H1 (cell line): ENCODE measurements at regions not wholly inside any gene's neighbourhood (a gene's known extent, or its start where the extent isn't known, plus 50 kb on each side); places are given as distances from the start of the nearest gene placed in this dataset.

Source experiments
- CTCF ChIA-PET: fragments of 300-600 bp; sonication (Branson Sonifier 250); formaldehyde crosslinking; loops from one replicate; lab custom pipeline; 2021; ENCODE audit not compliant: partially characterized antibody; lab: Charles Lee
- POLR2A ChIA-PET: fragments of 300-600 bp; sonication (Branson Sonifier 250); formaldehyde crosslinking; loops from one replicate; lab custom pipeline; 2021; ENCODE audit warnings: inconsistent platforms; ENCODE audit not compliant: partially characterized antibody; lab: Charles Lee
- DNase-seq, 2 experiments: peaks; one replicate each; pipeline versions ENCODE4 v3.0.0 to v3.0.0-alpha.2; 2010 to 2022; ENCODE audit warnings: low spot score in 2 of 2, low read depth in 1 of 2, mixed read lengths in 1 of 2
- FAIRE-seq: peaks from 2 replicates; lab custom pipeline; 2011; peaks lifted over from hg19 to GRCh38; lab: Jason Lieb, UNC
- H2AFZ ChIP-seq: 2 replicates; pipeline ENCODE4 v1.8.1; 2012; ENCODE audit warnings: low read length, inconsistent platforms
- H2AK5ac ChIP-seq: 2 replicates; pipeline ENCODE4 v1.6.1; 2013; ENCODE audit warnings: low read depth, low read length
- H2BK120ac ChIP-seq: replicated peaks from 2 replicates; pipeline ENCODE3; 2013; ENCODE audit warnings: low read depth, low read length, inconsistent platforms
- H2BK12ac ChIP-seq: 2 replicates; pipeline ENCODE4 v1.6.1; 2013; ENCODE audit warnings: low read depth, low read length
- H2BK15ac ChIP-seq: 2 replicates; pipeline ENCODE4 v1.6.1; 2013; ENCODE audit warnings: low read length
- H2BK20ac ChIP-seq: 2 replicates; pipeline ENCODE4 v1.6.1; 2013; ENCODE audit warnings: low read length
- H2BK5ac ChIP-seq: 2 replicates; pipeline ENCODE4 v1.6.1; 2013; ENCODE audit warnings: low read depth, low read length
- H3K14ac ChIP-seq: 2 replicates; pipeline ENCODE4 v1.6.1; 2013; ENCODE audit warnings: inconsistent platforms; ENCODE audit not compliant: insufficient read length
- H3K18ac ChIP-seq: 2 replicates; pipeline ENCODE4 v1.6.1; 2013; ENCODE audit warnings: low read length; ENCODE audit errors: extremely low read depth
- H3K23ac ChIP-seq: 2 replicates; pipeline ENCODE4 v1.6.1; 2013; ENCODE audit warnings: inconsistent platforms; ENCODE audit not compliant: insufficient read length
- H3K23me2 ChIP-seq: 2 replicates; pipeline ENCODE4 v1.6.1; 2013; ENCODE audit warnings: low read depth, low read length
- H3K27ac ChIP-seq: 2 replicates; pipeline ENCODE4 v1.6.1; 2011; ENCODE audit warnings: low read depth, low read length, inconsistent platforms
- H3K27me3 ChIP-seq, 4 experiments: replicated peaks in 1 of 4; 1 replicate in 1 of 4; 2 replicates in 3 of 4; pipeline versions ENCODE4 v1.6.1 to v1.8.1; 2011 to 2013; ENCODE audit warnings: low read length in 3 of 4, mild to moderate bottlenecking in 3 of 4, inconsistent platforms in 2 of 4, mixed read lengths in 2 of 4, moderate library complexity in 1 of 4; ENCODE audit not compliant: control insufficient read depth in 3 of 4, insufficient read depth in 3 of 4; ENCODE audit errors: extremely low read depth in 1 of 4
- H3K36me3 ChIP-seq, 4 experiments: 2 replicates each; pipeline versions ENCODE4 v1.6.1 to v1.8.1; 2011 to 2013; ENCODE audit warnings: mild to moderate bottlenecking in 4 of 4, low read length in 3 of 4, moderate library complexity in 2 of 4, control low read depth in 1 of 4, inconsistent platforms in 1 of 4; ENCODE audit not compliant: insufficient read depth in 4 of 4, control insufficient read depth in 2 of 4
- H3K4ac ChIP-seq: replicated peaks from 2 replicates; pipeline ENCODE3; 2013; ENCODE audit warnings: low read length, low read depth, mixed read lengths, inconsistent platforms; ENCODE audit not compliant: insufficient read length
- H3K4me1 ChIP-seq, 4 experiments: replicated peaks in 1 of 4; 1 replicate in 1 of 4; 2 replicates in 3 of 4; pipeline versions ENCODE4 v1.6.1 to v1.8.1; 2011 to 2013; ENCODE audit warnings: low read length in 3 of 4, inconsistent platforms in 2 of 4, mixed read lengths in 1 of 4; ENCODE audit not compliant: insufficient read depth in 4 of 4, control insufficient read depth in 3 of 4
- H3K4me2 ChIP-seq, 2 experiments: 2 replicates each; pipeline versions ENCODE4 v1.6.1 to v1.8.1; 2011 to 2013; ENCODE audit warnings: low read depth in 2 of 2, low read length in 2 of 2, control low read depth in 1 of 2, inconsistent platforms in 1 of 2, mild to moderate bottlenecking in 1 of 2; ENCODE audit not compliant: insufficient read depth in 1 of 2
- H3K4me3 ChIP-seq, 4 experiments: fragments of 200-600, 300-600 bp in 1 of 4; sonication (generic), shearing (Covaris generic), sonication (Bioruptor Twin) in 1 of 4; 2 replicates each; pipeline versions ENCODE4 v1.5.1 to v1.8.1; 2011 to 2016; ENCODE audit warnings: low read length in 4 of 4, low read depth in 3 of 4, control low read depth in 2 of 4, inconsistent platforms in 2 of 4, mild to moderate bottlenecking in 2 of 4, mixed read lengths in 1 of 4, moderate library complexity in 1 of 4; ENCODE audit not compliant: insufficient read depth in 2 of 4; ENCODE audit errors: extremely low read depth in 1 of 4
- H3K56ac ChIP-seq: replicated peaks from 2 replicates; pipeline ENCODE3; 2013; ENCODE audit warnings: low read depth, mild to moderate bottlenecking, mixed read lengths, low read length, inconsistent platforms; ENCODE audit not compliant: insufficient read length
- H3K79me1 ChIP-seq: 2 replicates; pipeline ENCODE4 v1.6.1; 2013; ENCODE audit warnings: low read depth, low read length, control low read depth
- H3K79me2 ChIP-seq, 2 experiments: 2 replicates each; pipeline versions ENCODE4 v1.6.1 to v1.8.1; 2012 to 2013; ENCODE audit warnings: low read length in 2 of 2, mild to moderate bottlenecking in 2 of 2, inconsistent platforms in 1 of 2; ENCODE audit not compliant: insufficient read depth in 2 of 2, control insufficient read depth in 1 of 2
- H3K9ac ChIP-seq, 4 experiments: replicated peaks in 1 of 4; 1 replicate in 1 of 4; 2 replicates in 3 of 4; pipeline versions ENCODE4 v1.6.1 to v1.8.1; 2011 to 2013; ENCODE audit warnings: low read depth in 3 of 4, low read length in 3 of 4, control low read depth in 2 of 4, mild to moderate bottlenecking in 2 of 4, moderate library complexity in 2 of 4, inconsistent platforms in 1 of 4; ENCODE audit errors: extremely low read depth in 1 of 4
- H3K9me3 ChIP-seq, 2 experiments: 2 replicates each; pipeline versions ENCODE4 v1.6.1 to v1.8.1; 2012 to 2013; ENCODE audit warnings: mild to moderate bottlenecking in 2 of 2, moderate library complexity in 2 of 2, control low read depth in 1 of 2, inconsistent platforms in 1 of 2, low read depth in 1 of 2, low read length in 1 of 2, mixed read lengths in 1 of 2; ENCODE audit not compliant: insufficient read depth in 2 of 2
- H4K20me1 ChIP-seq, 2 experiments: replicated peaks in 1 of 2; 2 replicates each; pipeline versions ENCODE3 to v1.8.1; 2011 to 2013; ENCODE audit warnings: inconsistent platforms in 2 of 2, low read length in 2 of 2, mild to moderate bottlenecking in 1 of 2; ENCODE audit not compliant: insufficient read depth in 2 of 2, control insufficient read depth in 1 of 2
- H4K5ac ChIP-seq: 2 replicates; pipeline ENCODE4 v1.6.1; 2013; ENCODE audit warnings: low read length, low read depth, mixed read lengths, inconsistent platforms; ENCODE audit not compliant: insufficient read length
- H4K8ac ChIP-seq: 2 replicates; pipeline ENCODE4 v1.8.0; 2013; ENCODE audit warnings: mild to moderate bottlenecking, moderate library complexity, low read length, inconsistent platforms; ENCODE audit not compliant: insufficient read depth; ENCODE audit errors: extremely low read depth
- H4K91ac ChIP-seq: replicated peaks from 2 replicates; pipeline ENCODE3; 2013; ENCODE audit warnings: low read length, mixed read lengths, inconsistent platforms; ENCODE audit not compliant: insufficient read length
- CBX5 ChIP-seq: fragments of 300-800, 300-1000 bp; sonication (generic); IDR thresholded peaks from 2 replicates; pipeline ENCODE4 v1.7.1; 2016; ENCODE audit warnings: antibody characterized with exemption, low read length, low read depth
- CREB1 ChIP-seq: IDR thresholded peaks from 2 replicates; pipeline ENCODE4 v1.6.1; 2012; ENCODE audit warnings: inconsistent platforms
- CTBP2 ChIP-seq: IDR thresholded peaks from 2 replicates; pipeline ENCODE4 v1.7.0; 2011; ENCODE audit warnings: borderline replicate concordance, mild to moderate bottlenecking, moderate library complexity, mixed read lengths, low read length; ENCODE audit not compliant: insufficient read depth, insufficient read length
- EZH2 ChIP-seq: fragments of 200-600 bp; sonication (generic); IDR thresholded peaks from 2 replicates; pipeline ENCODE4 v1.7.1; 2012; ENCODE audit warnings: low read depth, mild to moderate bottlenecking, moderate library complexity, low read length, inconsistent platforms; ENCODE audit not compliant: severe bottlenecking
- GTF2F1 ChIP-seq: IDR thresholded peaks from 2 replicates; pipeline ENCODE4 v1.6.1; 2012; ENCODE audit warnings: low read depth, low read length, improper control_type of control experiment, borderline replicate concordance
- RFX5 ChIP-seq: IDR thresholded peaks from 2 replicates; pipeline ENCODE4 v1.6.1; 2011; ENCODE audit warnings: low read depth, low read length, improper control_type of control experiment, borderline replicate concordance
- RNF2 ChIP-seq: fragments of 200-900, 300-1000 bp; sonication (generic); IDR thresholded peaks from 2 replicates; pipeline ENCODE4 v1.7.1; 2016; ENCODE audit warnings: borderline replicate concordance, low read depth, mild to moderate bottlenecking, antibody characterized with exemption, low read length; ENCODE audit not compliant: poor library complexity, severe bottlenecking; ENCODE audit errors: missing control alignments
- RXRA ChIP-seq: IDR thresholded peaks from 2 replicates; pipeline ENCODE4 v1.6.1; 2011; ENCODE audit warnings: low read depth, mild to moderate bottlenecking, low read length, moderate library complexity; ENCODE audit not compliant: insufficient read depth
- SIN3A ChIP-seq, 2 experiments: IDR thresholded peaks in 1 of 2; conservative IDR thresholded peaks in 1 of 2; 2 replicates each; pipeline ENCODE4 v1.6.1; 2011 to 2012; ENCODE audit warnings: low read length in 2 of 2, improper control_type of control experiment in 1 of 2, low read depth in 1 of 2, mild to moderate bottlenecking in 1 of 2
- SUZ12 ChIP-seq: fragments of 200-600 bp; sonication (generic); IDR thresholded peaks from 2 replicates; pipeline ENCODE4 v1.6.1; 2012; ENCODE audit warnings: mild to moderate bottlenecking, inconsistent platforms, low read length, moderate library complexity, mixed read lengths
- YY1 ChIP-seq: IDR thresholded peaks from 2 replicates; pipeline ENCODE4 v1.6.1; 2011; ENCODE audit warnings: low read depth, mild to moderate bottlenecking, low read length
- ZNF274 ChIP-seq: IDR thresholded peaks from 2 replicates; pipeline ENCODE4 v1.7.0; 2012; ENCODE audit warnings: low read length, borderline replicate concordance; ENCODE audit errors: extremely low read depth
- WGBS, 2 experiments: shearing (Covaris generic) in 1 of 2; methylation state at CpG; one replicate each; pipeline versions ENCODE4 v1.1.6 to v1.1.7; 2013 to 2015; ENCODE audit warnings: low lambda C conversion rate in 2 of 2, mixed read lengths in 2 of 2, inconsistent platforms in 1 of 2, low coverage in 1 of 2, missing lambda C conversion rate in 1 of 2; ENCODE audit not compliant: insufficient replicate concordance in 2 of 2, insufficient coverage in 1 of 2, insufficient read length in 1 of 2; ENCODE audit errors: extremely low coverage in 1 of 2, missing lambda C conversion rate in 1 of 2; 5-methylcytosine and 5-hydroxymethylcytosine counted together

DNA sequence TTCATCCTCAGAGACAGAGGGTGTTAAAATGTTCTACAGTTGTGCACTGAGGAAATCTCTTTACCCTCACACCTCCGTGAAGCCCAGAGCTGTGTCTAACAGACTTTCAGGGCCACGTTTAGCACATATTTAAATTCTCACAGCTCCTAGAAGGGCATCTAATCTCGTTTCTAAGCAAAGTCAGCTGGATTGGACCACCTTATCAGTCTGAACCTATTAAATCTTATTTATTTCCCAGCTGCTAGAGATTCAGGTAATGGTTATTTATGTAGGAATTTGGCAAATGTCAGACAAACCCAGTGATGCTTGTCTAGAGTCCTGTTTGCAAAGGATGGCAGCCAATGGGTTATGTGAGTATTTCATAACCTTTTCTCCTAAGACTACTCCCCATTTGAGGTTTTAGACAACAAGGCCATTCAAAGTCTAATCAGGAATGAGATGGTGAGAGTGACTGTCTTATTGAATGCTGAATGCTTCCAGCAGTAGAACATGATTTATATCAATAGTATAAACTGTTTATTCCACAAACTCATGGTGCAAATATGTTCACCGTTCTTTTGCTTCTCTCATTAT, 54.8 kb upstream of the EXOC4 start:
- Histone ChIP-seq H3K27me3 (no peaks in the 10 kb centered on the region), H3K14ac (no peak overlapping the region), H3K79me2 (no peaks in the 10 kb centered on the region), H2BK20ac (peak overlapping the region; percentile 94; the same call in 1 of the 2 replicates), H3K36me3 (no peaks in the 10 kb centered on the region), H4K91ac (peak overlapping the region; percentile 68), H3K27ac (no peak overlapping the region), H3K18ac (peak overlapping the region; percentile 42), H3K56ac (no peak overlapping the region), H2AK5ac (no peak overlapping the region), H3K9ac (no peak overlapping the region; a peak in 1 of 7 replicates), H2BK15ac (no peak overlapping the region), H2BK12ac (peak overlapping the region; percentile 94; the same call in 1 of the 2 replicates), H3K23ac (no peak overlapping the region), H3K9me3 (no peaks in the 10 kb centered on the region), H4K5ac (no peak overlapping the region), H3K4me1 (peaks cover 3 to 17% (median 10%) of the 10 kb centered on the region in 4 experiments), H3K23me2 (0 out of 2 replicates have a peak, but pooled peaks cover 2% of the 10 kb centered on the region), H3K4me2 (peak overlapping the region; percentile 54 to 65; a peak in 2 of 4 replicates), H3K79me1 (no peaks in the 10 kb centered on the region), H3K4me3 (no peak overlapping the region), H4K8ac (no peak overlapping the region), H2BK5ac (peak overlapping the region; percentile 62; the same call in 1 of the 2 replicates), H2BK120ac (peak overlapping the region; percentile 83), H3K4ac (no peak overlapping the region), H4K20me1 (no peaks in the 10 kb centered on the region), H2AFZ (peak overlapping the region; percentile 62; the same call in 1 of the 2 replicates)
- ChIA-PET POLR2A (interaction anchor here (0.6 to 0.8 kb wide), 2 partner anchors 11 to 107 kb away, joined by 3 read pairs; no protein-coding TSS in a partner anchor), CTCF (interaction anchor here (0.6 to 2.2 kb wide), 5 partner anchors 9 to 146 kb away, joined by 3 to 8 read pairs (median 3); no protein-coding TSS in a partner anchor)
- FAIRE-seq = no peak
- no peak for DNase-seq
- WGBS, 2 experiments = 84% methylated on average over 4 of the region's 4 CpGs; no CpG with 5 or more reads in 1 of the 2 experiments
- no peak for TF ChIP-seq RNF2
- no peak for TF ChIP-seq CTBP2
- no peak for TF ChIP-seq CBX5
- no peak for TF ChIP-seq ZNF274
- TF ChIP-seq EZH2 = no peak
- no peak for TF ChIP-seq SUZ12
- TF ChIP-seq GTF2F1 = no peak
- TF ChIP-seq YY1 = no peak
- TF ChIP-seq CREB1 = no peak
- TF ChIP-seq SIN3A (conservative IDR thresholded peaks at IDR 0.05 in 1 of 2, IDR thresholded peaks at IDR 0.05 in 1 of 2; ENCODE audit: low read depth in 1 of 2, low read length in 2 of 2) = no peak
- TF ChIP-seq RXRA = no peak
- no peak for TF ChIP-seq RFX5
